ENCODE measurements at regions not wholly inside any gene's neighbourhood (a gene's known extent, or its start where the extent isn't known, plus 50 kb on each side); places are given as distances from the start of the nearest gene placed in this dataset.

DNA sequence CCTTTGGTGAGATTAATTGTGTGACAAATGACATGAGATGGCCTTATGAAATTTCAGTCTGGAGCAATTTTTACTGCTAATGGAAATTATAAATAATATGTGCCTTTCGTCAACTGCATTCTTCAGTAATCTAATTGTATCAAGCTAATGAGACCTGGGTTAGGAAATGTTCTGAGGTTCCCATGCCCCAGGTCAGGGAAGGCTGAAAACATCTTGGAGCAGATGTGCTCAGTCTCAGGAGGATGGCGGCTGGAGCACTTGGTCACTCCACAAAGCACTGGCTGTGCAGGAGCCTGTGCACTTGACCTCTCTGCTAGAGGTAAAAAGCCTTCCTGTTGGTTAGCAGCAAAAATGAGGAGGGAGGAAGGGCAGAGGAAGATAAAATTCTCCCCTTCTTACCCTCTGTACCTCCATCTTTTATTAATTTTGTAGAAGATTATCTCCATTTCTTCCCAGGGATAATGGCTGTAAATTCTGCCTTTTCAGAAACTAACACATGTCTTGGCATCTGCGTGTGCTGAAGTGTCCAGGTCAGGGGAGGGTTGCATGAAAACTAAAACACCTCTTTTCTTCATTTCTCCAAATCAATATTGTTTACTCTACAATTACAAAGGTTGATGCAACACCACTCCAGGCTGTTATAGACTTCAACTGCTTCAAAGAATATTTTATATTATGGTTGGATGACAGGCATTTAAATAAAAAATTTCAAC is 1606.4 kb upstream of the ACVR2A start:
- TF ChIP-seq, protein P1, sequence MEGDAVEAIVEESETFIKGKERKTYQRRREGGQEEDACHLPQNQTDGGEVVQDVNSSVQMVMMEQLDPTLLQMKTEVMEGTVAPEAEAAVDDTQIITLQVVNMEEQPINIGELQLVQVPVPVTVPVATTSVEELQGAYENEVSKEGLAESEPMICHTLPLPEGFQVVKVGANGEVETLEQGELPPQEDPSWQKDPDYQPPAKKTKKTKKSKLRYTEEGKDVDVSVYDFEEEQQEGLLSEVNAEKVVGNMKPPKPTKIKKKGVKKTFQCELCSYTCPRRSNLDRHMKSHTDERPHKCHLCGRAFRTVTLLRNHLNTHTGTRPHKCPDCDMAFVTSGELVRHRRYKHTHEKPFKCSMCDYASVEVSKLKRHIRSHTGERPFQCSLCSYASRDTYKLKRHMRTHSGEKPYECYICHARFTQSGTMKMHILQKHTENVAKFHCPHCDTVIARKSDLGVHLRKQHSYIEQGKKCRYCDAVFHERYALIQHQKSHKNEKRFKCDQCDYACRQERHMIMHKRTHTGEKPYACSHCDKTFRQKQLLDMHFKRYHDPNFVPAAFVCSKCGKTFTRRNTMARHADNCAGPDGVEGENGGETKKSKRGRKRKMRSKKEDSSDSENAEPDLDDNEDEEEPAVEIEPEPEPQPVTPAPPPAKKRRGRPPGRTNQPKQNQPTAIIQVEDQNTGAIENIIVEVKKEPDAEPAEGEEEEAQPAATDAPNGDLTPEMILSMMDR (IDR thresholded peaks at IDR 0.05) = no peak
- Histone ChIP-seq H3K27ac (no peak overlapping the region), H3K4me1 (ENCODE audit: control insufficient read depth in 1 of 2, insufficient read depth in 1 of 2, low read depth in 1 of 2, low read length in 1 of 2) (no peaks in the 10 kb centered on the region), H3K27me3 (no peaks in the 10 kb centered on the region), H3K4me3 (ENCODE audit: low read depth in 1 of 2, low read length in 1 of 2) (no peak overlapping the region), H3K36me3 (no peaks in the 10 kb centered on the region), H3K9me3 (no peaks in the 10 kb centered on the region)

DNA sequence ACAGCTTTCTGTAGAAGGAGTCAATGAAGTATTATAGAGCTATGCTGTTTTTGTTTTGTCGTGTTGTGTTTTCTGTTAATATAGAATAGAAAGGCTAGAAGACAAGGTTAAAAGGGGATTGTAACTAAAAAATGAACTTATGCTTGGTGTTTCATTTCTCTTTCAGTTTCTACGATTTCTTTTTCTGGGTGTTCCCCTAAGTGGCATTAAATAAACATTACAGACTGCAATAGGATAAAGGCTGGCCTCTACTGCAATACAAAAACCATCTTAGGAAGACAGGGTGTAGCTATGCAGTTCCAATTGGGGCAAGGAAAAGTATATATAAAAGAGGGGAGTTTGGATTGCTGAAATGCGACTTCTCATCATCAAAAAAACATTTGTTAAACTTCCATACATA is 1609.7 kb upstream of the ACVR2A start:
- TF ChIP-seq, protein P1 (IDR thresholded peaks at IDR 0.05) = no peak
- Histone ChIP-seq H3K4me3 (ENCODE audit: low read depth in 1 of 2, low read length in 1 of 2) (no peak overlapping the region), H3K27ac (no peak overlapping the region), H3K4me1 (ENCODE audit: control insufficient read depth in 1 of 2, insufficient read depth in 1 of 2, low read depth in 1 of 2, low read length in 1 of 2) (no peaks in the 10 kb centered on the region), H3K27me3 (no peaks in the 10 kb centered on the region), H3K9me3 (no peaks in the 10 kb centered on the region), H3K36me3 (no peaks in the 10 kb centered on the region)

DNA sequence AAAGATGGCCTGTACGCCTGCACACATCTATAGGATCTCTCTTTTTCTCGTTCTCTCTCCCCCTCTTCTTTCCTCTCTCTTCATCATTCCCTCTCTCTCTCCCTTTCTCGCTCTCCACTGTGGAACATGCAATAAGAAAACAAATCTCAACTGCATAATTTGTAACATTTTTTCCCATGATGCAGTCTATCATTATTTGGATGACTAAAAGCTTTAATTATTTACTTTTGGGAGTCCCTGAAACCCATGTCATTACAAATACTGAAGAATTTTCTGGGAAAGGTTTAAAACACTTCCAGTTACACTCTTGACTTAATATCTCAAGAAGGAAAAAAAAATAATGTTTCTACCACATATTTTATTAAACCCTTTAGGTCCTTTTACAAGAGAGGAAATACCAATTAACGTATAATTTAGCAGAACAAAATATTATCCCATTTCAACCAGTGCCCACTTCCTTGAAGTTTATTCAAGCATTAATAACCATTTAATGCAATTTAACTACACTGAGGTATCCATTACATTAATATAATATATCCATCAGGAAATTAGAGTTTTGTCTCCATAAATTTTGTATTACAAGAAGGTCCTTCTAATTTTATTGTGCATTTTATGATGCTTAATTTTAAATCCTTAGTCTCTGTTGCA is 1615.2 kb upstream of the ACVR2A start:
- Histone ChIP-seq H3K4me3 (ENCODE audit: low read depth in 1 of 2, low read length in 1 of 2) (no peak overlapping the region), H3K4me1 (ENCODE audit: control insufficient read depth in 1 of 2, insufficient read depth in 1 of 2, low read depth in 1 of 2, low read length in 1 of 2) (no peaks in the 10 kb centered on the region), H3K9me3 (no peaks in the 10 kb centered on the region), H3K27me3 (no peaks in the 10 kb centered on the region), H3K36me3 (no peaks in the 10 kb centered on the region), H3K27ac (no peak overlapping the region)
- TF ChIP-seq, protein P1 (IDR thresholded peaks at IDR 0.05) = no peak

DNA sequence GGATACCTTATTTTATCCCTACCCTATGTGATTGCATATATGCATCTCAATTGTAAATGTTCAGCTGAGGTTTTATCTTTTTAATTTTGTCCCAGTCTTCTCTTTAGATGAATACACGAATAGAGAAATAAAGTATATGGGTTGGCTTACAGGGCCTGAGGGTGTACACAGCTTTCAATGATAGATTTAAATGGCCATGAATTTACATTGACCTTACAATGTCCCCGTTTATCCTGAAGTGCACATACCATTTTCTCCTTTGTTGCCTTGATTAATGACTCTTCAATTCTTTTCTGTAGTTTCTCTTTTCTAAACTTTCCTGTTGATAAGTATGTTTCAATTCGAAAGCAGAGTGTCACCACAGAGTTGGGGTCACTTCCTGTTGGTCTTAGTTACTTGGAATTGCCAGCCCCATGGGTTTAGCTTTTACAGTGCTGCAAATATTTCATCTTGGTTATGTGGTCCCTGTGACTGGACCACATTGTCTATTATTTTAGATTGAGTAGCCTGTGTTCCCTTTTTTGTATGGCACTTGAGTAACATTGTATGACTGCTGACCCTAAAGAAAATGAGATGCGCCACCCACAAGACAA is 1616.3 kb upstream of the ACVR2A start:
- Histone ChIP-seq H3K27me3 (no peaks in the 10 kb centered on the region), H3K27ac (no peak overlapping the region), H3K4me1 (ENCODE audit: control insufficient read depth in 1 of 2, insufficient read depth in 1 of 2, low read depth in 1 of 2, low read length in 1 of 2) (no peaks in the 10 kb centered on the region), H3K4me3 (ENCODE audit: low read depth in 1 of 2, low read length in 1 of 2) (no peak overlapping the region), H3K9me3 (no peaks in the 10 kb centered on the region), H3K36me3 (no peaks in the 10 kb centered on the region)
- TF ChIP-seq, protein P1 (IDR thresholded peaks at IDR 0.05) = no peak

DNA sequence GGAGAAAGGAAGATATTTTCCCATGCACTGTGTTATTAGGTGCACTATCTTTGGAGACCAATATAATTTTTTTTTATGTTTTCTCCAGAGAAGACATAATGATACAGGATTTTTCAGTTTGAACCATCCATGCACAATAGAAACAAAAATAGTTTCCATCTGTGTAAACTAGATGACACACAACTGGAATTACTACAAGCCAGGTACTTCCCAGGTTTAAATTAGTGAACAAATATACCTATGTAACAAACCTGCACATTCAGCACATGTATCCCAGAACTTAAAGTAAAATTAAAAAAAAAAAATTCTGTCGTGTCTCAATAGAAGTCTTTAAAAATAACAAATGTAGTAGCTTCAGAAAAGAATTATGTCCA is 1616.8 kb upstream of the ACVR2A start:
- Histone ChIP-seq H3K9me3 (no peaks in the 10 kb centered on the region), H3K36me3 (no peaks in the 10 kb centered on the region), H3K27me3 (no peaks in the 10 kb centered on the region), H3K4me1 (ENCODE audit: control insufficient read depth in 1 of 2, insufficient read depth in 1 of 2, low read depth in 1 of 2, low read length in 1 of 2) (no peaks in the 10 kb centered on the region), H3K4me3 (ENCODE audit: low read depth in 1 of 2, low read length in 1 of 2) (no peak overlapping the region), H3K27ac (no peak overlapping the region)
- TF ChIP-seq, protein P1 (IDR thresholded peaks at IDR 0.05) = no peak

Data from neutrophil (primary cell).